NCI-H526 (cell line): ENCODE measurements at regions not wholly inside any gene's neighbourhood (a gene's known extent, or its start where the extent isn't known, plus 50 kb on each side); places are given as distances from the start of the nearest gene placed in this dataset.
"Not testable (repeated sequence)": the region's sequence is repeated elsewhere in the genome, so short reads cannot be mapped to it uniquely, and the experiment has no call there.

ENCODE experiments used
- DNase-seq, 2 experiments: peaks; one replicate each; lab custom pipeline; 2025; lab: John Stamatoyannopoulos, UW

DNA sequence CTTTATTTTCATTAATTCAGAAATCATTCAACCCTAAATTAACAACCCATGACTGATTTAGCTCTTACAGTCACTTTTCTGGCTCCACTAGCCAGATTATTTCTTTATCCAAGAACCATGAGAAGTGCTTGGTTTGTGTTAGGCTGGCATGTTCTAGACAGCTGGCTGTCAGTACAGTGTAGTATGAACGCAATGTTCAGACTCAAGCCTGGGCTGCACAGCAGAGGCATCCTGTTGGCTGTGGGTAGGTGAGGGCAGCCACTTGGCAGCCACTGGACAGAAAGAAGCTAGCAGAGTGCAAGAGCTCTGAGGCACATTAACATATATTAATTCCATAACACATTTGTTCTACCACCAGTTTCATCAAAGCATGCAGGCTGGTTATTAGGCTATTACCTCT is 522.9 kb upstream of the FSHR start:
- DNase-seq, result no peak

DNA sequence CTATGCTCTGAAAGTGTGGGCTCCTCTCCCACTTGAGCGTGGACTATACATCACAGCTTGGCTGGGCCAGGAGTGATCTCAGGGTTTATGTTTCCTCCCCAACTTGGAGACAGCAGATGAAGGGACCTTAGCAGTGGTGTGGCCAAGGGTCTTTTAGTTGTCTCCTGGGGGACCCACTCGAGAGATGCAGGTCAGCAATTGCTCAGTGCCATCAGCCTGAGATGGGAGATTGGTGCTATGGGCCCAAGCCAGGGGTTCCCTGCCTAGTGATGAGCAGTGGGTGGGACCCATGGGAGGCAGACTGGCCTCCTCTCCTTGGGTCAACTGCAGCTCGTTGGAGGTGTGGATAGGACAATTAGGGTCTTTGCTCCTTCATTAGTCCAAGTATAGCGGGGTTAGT is 510.5 kb upstream of the FSHR start:
- no peak for DNase-seq

DNA sequence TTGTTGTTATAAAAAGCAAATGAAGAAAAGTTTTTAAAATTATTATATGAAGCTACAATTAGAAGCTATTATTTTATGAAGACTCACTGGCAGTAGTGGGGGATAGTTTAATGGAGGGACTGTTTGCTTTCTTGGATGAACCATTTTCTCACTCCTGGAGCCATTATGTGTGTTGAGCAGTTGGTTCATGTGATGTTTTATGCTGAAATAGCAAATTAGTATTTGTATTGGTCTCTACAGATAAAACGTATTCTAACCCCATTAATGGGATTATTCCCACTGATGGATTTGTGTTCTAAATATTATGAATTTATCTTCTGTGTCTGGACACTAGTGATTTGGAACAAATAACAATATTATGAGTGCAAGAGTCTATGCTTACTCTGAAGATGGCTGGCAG is 507.5 kb upstream of the FSHR start:
- no peak for DNase-seq

DNA sequence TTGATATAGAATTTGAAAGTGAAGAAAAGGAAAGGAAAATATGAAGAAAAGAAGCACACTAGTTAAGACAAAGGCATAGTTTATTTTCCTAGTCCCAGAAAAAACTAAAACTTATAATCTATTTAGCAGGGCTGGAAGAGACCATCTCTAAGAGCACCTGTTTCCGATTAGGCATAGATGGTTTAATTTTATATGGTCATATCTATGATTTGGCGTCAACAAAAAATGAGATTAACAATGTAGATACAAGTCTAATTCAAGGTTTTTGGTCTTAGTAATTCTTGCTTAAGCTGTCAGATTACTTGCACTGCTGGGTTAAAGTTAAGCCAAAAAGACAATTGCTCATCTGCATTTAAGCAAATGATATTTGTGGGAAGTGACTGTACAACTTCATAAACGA is 502.5 kb upstream of the FSHR start:
- no peak for DNase-seq

DNA sequence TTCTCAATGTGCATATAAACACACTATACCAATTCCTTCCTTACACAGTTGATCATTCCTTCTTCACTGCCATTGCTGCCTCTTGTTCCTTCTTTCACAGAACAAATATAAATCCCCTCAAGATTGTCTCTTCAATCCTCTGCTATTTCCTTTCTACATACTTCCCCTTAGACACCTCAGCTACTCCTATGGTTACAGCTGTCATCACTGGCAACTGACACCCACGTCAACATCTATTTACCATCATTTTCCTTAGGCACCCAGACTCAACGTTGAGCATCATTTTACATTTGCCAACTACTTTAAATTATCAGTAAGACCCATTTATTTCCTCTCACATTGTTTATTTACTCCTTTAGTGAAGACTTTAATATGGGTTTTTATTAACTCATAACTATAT is 488.8 kb upstream of the FSHR start:
- DNase-seq, result no peak

DNA sequence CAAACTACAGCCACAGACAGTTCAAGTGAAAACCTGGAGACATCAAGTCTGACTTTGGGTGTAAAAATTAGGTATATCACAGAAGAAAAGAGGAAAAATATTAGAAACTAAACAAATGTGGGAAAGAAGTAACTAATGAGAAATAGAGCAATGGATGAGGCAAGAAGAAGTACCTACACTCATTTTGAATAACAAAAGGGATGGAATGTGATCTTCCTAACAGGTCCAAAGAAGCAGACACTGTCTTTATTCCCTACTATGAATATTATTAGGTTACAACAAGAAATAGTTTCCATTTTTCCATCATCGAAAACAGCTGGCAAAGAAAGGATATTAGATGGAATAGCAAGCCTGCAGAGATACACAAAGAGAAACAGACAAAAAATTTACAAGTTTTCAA is 486.3 kb upstream of the FSHR start:
- no peak for DNase-seq

DNA sequence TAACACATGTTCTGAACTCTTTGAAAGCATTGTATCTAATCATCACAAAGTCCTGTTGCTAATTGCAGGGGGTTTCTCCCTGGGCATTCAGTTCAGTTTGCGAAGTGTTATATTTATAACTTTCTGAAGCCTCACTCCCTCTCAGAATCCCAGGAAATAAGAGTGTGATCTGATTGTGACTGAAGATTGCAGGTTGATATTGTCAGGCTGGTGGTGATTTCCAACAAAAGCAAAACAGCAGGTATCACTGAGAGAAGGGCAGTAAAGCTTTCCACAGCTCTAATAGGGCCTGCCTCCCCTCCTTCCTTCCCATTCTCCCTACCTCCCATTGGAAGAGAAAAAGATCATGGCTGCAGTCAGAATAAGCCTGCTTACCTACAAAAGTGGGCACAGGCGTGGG is 466.7 kb upstream of the FSHR start:
- DNase-seq, result no peak

DNA sequence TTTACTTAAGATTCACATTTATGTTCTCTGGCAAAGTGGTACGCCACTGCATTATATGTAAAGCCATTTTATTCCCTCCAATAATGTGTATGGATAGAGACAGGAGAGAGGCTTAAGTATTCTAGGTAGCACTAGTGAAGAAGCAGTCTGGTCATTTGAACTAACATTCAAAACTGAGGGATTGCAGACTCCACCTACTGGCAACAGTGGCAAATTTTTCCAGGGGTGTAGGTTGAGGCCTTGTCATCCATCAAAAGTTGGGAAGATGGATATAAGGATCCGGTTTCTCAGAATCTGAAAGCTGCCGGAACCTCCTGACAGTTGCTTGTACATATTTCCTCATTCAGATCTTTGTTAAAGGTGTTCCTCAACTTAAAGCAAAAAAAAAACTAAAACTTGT is 465.5 kb upstream of the FSHR start:
- DNase-seq, result peak in 1 of 2 experiments; percentile 19

DNA sequence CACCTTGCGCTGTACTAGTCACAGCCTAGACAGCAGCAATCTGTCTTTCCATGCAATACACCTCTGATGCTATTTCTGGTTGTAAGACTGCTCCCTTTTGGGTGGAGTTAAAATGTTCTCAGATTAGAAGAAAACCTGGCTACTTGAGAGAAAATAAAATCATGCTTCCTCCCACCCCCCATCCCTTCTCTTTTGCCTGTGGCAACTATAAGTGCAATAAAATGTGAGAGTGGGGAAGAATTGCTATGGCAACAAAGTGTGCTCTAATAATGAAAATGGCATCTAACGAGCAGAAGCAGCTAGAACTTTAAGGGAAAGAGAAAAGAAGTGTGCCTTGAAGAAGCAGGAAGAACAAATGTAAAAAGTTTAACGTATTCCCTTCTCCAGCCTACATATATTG is 464.2 kb upstream of the FSHR start:
- no peak for DNase-seq

DNA sequence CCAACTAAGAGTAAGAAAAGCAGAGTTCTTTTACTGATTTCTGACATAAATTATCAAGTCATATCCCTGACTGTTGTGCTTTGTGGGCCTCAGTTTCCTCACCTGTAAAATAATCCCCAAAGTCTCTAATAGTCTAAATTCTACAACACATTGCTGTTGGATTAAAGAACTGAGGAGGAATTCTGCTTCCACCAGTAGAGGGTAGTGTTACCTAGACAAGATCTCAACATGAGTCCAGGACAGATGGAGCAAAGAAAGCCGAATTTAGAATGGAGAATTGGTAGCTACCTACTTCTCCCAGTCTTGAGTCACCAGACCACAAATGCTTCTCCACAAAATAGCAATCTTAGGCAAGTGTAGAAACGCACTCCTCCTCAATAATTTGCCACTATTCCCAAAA is 462.5 kb upstream of the FSHR start:
- peak; percentile 29 to 69 for DNase-seq

DNA sequence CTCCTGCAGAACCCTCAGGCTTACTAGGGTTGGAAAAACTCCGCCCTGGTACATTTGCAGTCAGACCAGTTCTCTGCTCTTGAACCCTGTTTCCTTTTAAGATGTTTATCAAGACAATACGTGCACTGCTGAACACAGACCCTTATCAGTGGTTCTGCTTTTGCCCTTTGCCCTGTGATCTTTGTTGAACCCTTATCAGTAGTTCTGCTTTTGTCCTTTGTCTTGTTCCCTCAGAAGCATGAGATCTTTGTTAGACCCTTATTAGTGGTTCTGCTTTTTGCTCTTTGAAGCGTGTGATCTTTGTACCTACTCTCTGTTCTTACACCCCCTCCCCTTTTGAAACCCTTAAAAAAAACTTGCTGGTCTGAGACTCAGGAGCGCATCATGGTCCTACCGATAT is 457.5 kb upstream of the FSHR start:
- DNase-seq, result not testable (repeated sequence)

DNA sequence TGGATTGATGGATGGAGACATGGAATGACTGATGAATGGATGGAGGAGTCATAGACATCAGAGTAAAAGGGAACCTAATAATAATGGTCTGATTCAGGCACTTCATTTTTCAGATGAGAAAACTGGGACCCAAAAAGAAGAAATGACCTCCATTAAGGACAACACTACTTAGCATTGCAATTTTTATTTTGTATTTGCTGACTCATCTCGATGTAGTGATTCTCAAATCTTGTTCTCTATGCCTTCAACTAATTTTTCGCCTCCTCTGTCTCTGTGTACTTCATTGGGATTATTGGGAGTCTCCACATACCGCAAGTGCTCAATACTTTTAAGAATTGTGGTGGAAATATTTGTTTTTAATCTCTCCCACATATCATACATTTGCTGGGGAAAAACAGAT is 446.2 kb upstream of the FSHR start:
- no peak for DNase-seq

DNA sequence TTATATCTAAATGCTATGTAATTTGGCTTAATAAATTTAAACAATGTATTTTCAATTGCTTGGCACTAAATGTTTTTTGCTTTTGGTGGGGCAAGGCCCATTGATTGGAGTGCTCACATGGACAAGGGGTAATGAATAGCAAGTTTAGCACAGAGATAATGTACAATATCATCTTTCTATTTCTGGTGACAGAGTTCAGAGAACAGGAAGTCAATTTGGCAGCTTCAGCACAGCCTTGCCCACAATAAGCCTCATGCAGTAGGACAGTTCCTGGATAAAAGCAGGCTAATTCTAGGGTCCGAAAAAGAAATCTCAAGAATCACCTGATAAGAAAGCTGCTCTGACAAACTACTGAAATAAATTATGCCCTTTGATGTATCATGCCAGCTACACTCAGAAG is 443.9 kb upstream of the FSHR start:
- DNase-seq, result no peak

DNA sequence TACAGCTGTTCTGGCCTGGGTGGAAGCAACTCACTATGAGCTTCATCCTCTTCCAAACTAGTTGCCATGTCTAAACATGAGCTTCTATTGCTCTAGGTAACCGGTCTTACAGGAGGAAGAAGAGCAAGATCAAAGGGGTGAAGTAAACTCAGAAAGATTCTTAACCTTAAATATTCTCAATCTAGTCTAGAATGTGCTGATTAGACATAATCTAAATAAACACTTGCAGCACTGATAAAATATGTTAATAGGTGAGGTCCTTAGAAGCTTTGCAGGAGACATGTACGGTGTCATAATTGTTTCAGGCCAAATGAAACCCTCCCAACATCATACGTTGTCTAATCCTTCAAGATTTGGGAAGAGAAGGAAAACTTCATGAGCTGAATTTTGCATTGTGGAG is 431.6 kb upstream of the FSHR start:
- no peak for DNase-seq

DNA sequence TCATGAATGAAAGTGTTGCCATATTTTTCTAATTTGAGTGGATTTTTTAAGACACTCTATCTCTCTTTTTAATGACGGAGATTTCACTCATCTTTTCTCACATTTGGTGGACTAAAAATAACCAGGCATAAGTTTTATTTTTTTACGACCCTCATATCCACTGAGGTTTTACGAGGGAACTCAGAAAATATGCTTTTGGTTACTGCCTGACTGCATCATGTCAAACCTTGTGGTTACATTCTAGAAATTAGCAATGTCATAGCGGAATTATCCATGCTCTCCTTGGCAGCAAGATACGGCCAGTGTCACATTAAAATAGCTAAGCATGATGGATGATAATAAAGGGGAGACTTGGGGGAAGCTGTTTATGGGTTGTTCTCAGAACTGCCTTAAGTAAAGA is 428.6 kb upstream of the FSHR start:
- no peak for DNase-seq

DNA sequence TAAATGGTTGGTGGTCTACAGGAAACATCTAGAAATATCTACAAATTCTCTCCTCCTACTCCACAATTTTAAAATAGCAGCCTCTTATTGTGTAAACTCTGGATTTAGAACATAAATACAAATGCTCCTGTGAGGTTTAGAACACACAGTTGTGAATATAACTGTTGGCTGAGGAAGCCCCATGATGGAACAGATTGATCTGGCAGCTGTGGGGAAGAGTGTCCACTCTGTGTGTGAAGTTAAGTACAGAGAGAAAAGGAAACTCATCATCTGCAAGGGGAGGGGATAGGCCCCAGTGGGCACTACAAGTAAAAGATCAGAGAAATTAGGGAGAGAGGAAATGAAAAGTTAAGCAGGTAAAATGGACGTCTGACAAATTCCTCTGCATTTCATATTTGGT is 422.7 kb upstream of the FSHR start:
- no peak for DNase-seq

DNA sequence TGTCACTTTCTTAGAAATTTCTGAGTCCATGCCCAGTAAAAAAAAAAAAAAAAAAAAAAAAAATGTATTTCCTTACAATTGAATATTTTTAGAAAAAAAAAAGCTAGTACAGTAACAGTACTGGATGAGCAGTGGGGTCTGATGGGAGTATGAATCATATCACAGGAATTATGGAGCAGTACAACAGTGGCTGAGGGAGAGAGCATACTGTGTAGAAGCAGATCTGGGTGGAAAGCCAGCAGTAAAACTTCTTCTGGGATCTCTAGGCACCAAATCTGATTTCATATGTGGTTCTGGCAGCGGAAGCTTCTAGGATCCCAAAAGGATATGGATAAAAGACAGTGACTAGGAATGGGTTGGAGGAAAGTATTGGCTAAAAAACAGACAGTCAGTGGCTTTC is 414.9 kb upstream of the FSHR start:
- no peak for DNase-seq

DNA sequence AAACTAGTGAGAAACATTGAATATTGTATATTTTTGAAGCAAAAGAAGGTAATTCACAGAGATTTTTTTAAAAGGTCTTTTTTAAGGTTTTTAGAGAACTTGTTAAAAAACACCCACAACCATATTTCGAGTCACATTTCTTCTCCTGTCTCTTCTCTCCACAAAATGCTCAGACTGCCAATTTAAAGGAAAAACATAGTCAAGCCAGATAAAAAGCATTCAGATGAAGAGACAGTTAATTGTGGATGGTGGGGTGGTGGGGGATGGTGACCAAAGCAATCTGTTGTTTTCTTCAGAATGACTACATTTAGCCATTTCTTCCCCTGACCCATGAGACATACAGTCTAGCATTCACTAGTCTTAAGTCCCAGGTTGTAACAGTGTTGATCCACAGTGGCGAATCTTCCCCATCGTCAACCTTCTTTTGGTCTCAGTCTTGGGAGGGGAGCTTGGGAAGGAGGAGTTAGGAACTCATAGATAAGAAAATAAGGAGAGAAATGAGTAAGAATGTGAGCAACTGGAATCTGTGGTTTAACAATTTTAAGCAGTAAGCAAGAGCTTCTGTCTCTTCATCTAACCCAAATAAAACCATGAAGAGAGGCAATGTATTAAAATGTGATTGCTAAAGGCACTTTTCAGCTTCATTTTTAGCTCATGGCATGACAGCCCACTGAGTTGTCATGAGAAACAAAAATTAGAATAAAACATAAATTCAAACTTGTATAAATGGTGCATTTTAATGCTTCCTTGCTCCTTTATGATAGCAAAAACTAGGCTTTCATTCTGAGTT is 413.7 kb upstream of the FSHR start:
- no peak for DNase-seq

DNA sequence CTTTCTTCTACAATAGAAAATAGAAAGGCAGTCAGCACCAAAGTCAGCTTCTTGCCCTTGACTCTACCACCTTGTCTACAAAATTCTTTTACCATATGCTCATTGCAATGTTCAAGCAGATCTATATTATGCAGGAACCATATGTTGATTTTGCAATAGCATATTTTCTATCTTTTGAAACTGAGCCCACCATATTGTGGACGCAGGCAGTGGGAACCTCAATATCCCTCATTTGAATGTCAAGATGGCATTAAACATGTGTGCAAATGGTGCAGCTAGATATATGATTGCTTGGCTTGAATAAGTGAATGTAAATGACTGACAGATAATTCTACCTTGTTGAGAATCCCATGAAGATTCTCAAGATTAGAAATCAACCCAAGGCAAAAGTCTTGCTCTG is 412.7 kb upstream of the FSHR start:
- DNase-seq, result no peak

DNA sequence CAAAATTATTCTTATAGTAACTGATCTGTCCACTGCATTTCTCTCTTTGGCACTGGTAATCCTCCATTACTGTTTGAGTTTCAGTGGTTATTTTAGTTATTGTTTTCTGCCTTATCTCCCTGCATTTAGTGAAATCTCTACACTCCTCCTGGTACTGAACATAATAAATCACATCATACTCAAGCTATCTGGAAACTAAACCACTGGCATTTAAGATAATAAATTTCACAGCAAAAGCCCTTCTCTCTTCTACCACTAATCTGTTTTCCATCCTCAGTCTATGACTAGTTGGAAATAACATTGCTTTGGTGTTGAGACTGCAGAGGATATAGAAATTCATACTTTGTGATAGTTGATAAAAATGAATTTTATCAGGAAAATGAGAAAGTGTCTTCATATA is 399.3 kb upstream of the FSHR start:
- no peak for DNase-seq

DNA sequence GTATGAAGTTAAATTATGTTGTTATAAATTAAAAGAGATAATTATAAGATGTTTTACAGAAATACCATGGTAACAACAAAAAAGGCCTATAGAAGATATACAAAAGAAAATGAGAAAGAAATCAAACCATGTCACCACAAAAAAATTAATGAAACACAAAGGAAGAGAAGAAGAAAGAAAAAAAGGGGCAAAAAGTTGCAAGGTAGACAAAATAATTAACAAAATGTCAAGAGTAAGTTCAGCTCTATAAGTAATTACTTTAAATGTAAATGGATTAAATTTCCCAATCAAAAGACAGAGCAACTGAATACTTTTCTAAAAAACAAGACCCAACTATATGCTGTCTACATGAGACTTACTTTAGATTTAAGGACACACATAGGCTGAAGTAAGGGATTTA is 378.4 kb upstream of the FSHR start:
- DNase-seq, result no peak

DNA sequence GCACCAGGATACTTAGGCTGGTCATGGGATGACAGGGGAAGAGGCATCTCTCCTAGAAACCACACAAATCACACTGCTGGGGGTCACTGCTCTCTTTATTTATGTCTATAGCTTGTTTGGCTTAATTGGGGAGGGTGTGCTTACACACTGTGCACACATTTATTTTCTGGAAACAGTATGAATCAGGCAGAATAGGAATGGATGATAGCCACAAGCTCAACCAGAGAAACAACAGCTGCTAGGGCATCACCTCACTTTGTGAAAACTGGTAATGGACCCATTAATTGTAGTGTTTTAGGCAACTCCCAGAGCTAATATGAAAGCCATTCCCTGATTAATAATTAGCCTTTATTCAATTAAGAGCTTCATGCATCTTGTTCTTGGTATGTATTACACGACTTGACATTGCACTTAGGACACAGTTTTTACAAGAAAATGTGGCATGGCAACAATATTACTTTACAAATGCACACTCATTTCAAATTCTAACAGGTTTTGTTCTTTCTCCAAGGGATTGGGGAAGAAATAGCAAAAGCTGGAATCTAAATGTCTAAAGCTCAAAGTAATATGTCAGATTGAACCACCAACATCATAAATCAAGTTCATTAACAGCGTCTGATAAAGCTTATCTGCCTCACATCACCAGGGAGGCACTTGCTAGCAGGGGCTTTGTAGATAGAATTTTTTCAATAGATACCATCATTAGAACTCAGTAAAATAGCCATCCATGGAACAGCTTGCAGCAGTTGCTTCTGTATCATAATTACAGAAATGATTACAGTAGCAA is 361.9 kb upstream of the FSHR start:
- no peak for DNase-seq

DNA sequence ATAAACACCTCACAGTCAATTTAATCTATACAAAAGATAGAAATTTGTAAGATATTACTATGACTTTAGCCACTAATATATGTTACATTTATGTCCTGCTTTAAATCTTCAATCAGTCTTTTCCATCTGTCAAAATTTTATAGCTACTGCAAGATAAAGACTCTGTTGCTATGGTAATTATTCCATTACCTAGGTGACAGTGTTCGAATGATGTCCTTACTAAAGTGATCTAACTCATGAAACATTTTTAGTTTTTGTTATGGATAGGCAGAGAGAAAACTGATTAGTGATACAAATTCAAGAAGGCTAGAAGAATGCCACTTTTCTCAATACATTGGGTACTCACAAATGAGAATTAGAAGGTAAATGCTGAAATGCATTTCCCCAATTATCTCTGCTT is 359.9 kb upstream of the FSHR start:
- DNase-seq, result no peak

DNA sequence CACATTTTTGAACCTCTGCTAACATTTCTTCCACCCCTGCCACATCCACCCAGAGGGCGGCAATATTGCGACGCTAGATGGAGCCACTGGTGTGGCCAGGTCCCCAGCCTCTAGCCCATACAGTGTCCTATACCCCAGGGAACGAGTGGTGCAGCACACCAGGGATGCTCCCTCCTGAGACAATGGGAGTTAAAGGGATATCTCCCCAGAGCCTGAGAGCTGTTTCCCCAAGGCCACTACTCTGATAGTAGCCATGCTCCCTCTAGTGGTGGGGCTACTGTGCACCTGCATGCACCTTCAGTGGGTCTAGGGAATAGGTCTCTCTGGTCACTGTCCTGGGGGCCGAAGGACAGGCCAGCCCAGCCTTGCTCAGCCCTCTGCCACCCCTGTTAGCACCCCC is 336.4 kb upstream of the FSHR start:
- peak in 1 of 2 experiments; percentile 58 for DNase-seq
